HUES64 (cell line): ENCODE measurements at regions not wholly inside any gene's neighbourhood (a gene's known extent, or its start where the extent isn't known, plus 50 kb on each side); places are given as distances from the start of the nearest gene placed in this dataset.
"Not testable (repeated sequence)": the region's sequence is repeated elsewhere in the genome, so short reads cannot be mapped to it uniquely, and the experiment has no call there.

ENCODE experiments used
- H3K27ac ChIP-seq: 2 replicates; pipeline ENCODE4 v1.7.0; 2013; ENCODE audit warnings: low read depth, low read length, inconsistent platforms
- H3K27me3 ChIP-seq: 2 replicates; pipeline ENCODE4 v1.6.1; 2013; ENCODE audit warnings: mild to moderate bottlenecking, low read length; ENCODE audit not compliant: insufficient read depth
- H3K36me3 ChIP-seq: 2 replicates; pipeline ENCODE4 v1.6.1; 2013; ENCODE audit warnings: mild to moderate bottlenecking, low read length; ENCODE audit not compliant: insufficient read depth
- H3K4me1 ChIP-seq: 2 replicates; pipeline ENCODE4 v1.6.1; 2013; ENCODE audit warnings: mild to moderate bottlenecking, low read length, moderate library complexity; ENCODE audit not compliant: insufficient read depth
- H3K4me3 ChIP-seq: 2 replicates; pipeline ENCODE4 v1.5.1; 2013; ENCODE audit warnings: mild to moderate bottlenecking, low read length, moderate library complexity
- H3K9ac ChIP-seq: 2 replicates; pipeline ENCODE4 v1.6.1; 2013; ENCODE audit warnings: mild to moderate bottlenecking, low read depth, low read length
- H3K9me3 ChIP-seq: 2 replicates; pipeline ENCODE4 v1.6.1; 2013; ENCODE audit warnings: low read depth, low read length; ENCODE audit not compliant: insufficient read depth
- WGBS: fragments of 150-250, 120-280 bp; methylation state at CpG from one replicate; pipeline ENCODE4 v1.1.7; 2013; ENCODE audit warnings: missing lambda C conversion rate; 5-methylcytosine and 5-hydroxymethylcytosine counted together

- H3K9ac ChIP-seq: peak overlapping the region; percentile 84
- H3K27ac ChIP-seq: no peak overlapping the region
- H3K27me3 ChIP-seq: peaks cover 23% of the 10 kb centered on the region
- peak overlapping the region; percentile 80 for H3K4me3 ChIP-seq
- peaks cover 6% of the 10 kb centered on the region; the same call in 1 of the 2 replicates for H3K4me1 ChIP-seq
- 0% methylated on average over 11 of the region's 11 CpGs for WGBS
- H3K9me3 ChIP-seq: no peaks in the 10 kb centered on the region
- H3K36me3 ChIP-seq: no peaks in the 10 kb centered on the region
Measured at GRCh38 chr6:28838289-28838633, 85.5 kb downstream of the TRIM27 start.

GRCh38 chr6:28838634-28839442, 84.9 kb downstream of the TRIM27 start:
- WGBS: under 1% methylated on average over 41 of the region's 43 CpGs
- Histone ChIP-seq H3K27me3 (peaks cover 19% of the 10 kb centered on the region), H3K27ac (peak overlapping the region; percentile 16; the same call in 1 of the 2 replicates), H3K4me3 (peak overlapping the region; percentile 80), H3K9ac (peak overlapping the region; percentile 72), H3K9me3 (no peaks in the 10 kb centered on the region), H3K4me1 (peaks cover 6% of the 10 kb centered on the region; the same call in 1 of the 2 replicates), H3K36me3 (no peaks in the 10 kb centered on the region)

- Histone ChIP-seq H3K9me3 (no peaks in the 10 kb centered on the region), H3K36me3 (no peaks in the 10 kb centered on the region), H3K4me1 (peaks cover 6% of the 10 kb centered on the region; the same call in 1 of the 2 replicates), H3K4me3 (peak overlapping the region; percentile 80), H3K9ac (peak overlapping the region; percentile 72), H3K27me3 (peaks cover 16% of the 10 kb centered on the region), H3K27ac (no peak overlapping the region)
- 2% methylated on average over 7 of the region's 9 CpGs for WGBS
Measured at GRCh38 chr6:28839443-28840120, 84.2 kb downstream of the TRIM27 start.

GRCh38 chr6:28841290-28841689, 82.5 kb downstream of the TRIM27 start:
- H3K9me3 ChIP-seq: no peaks in the 10 kb centered on the region
- 54% methylated on average over 3 of the region's 3 CpGs for WGBS
- no peaks in the 10 kb centered on the region for H3K36me3 ChIP-seq
- peaks cover 16% of the 10 kb centered on the region for H3K27me3 ChIP-seq
- H3K27ac ChIP-seq: no peak overlapping the region
- H3K9ac ChIP-seq: no peak overlapping the region
- H3K4me1 ChIP-seq: peaks cover 6% of the 10 kb centered on the region; the same call in 1 of the 2 replicates
- H3K4me3 ChIP-seq: no peak overlapping the region

GRCh38 chr6:28848756-28849155, 75.0 kb downstream of the TRIM27 start:
- H3K4me1 ChIP-seq, H3K27me3 ChIP-seq, H3K9ac ChIP-seq, H3K9me3 ChIP-seq, H3K27ac ChIP-seq, H3K36me3 ChIP-seq: not testable (repeated sequence)
- H3K4me3 ChIP-seq: peak overlapping the region; percentile 38
- WGBS: 44% methylated on average over 7 of the region's 7 CpGs
